ENCODE measurements at regions not wholly inside any gene's neighbourhood (a gene's known extent, or its start where the extent isn't known, plus 50 kb on each side); places are given as distances from the start of the nearest gene placed in this dataset.
"Not testable (repeated sequence)": the region's sequence is repeated elsewhere in the genome, so short reads cannot be mapped to it uniquely, and the experiment has no call there.

GRCh38 chr6:50962213-50962759 is 143.6 kb downstream of the TFAP2B start:
- no peak for DNase-seq

- DNase-seq = no peak
Observed at GRCh38 chr6:50963952-50964351, 145.3 kb downstream of the TFAP2B start.

GRCh38 chr6:50965495-50965894 is 146.8 kb downstream of the TFAP2B start:
- no peak for DNase-seq

GRCh38 chr6:50966532-50966931 is 147.9 kb downstream of the TFAP2B start:
- DNase-seq = no peak

- no peak for DNase-seq
Observed at GRCh38 chr6:50966986-50967385, 148.3 kb downstream of the TFAP2B start.

GRCh38 chr6:50968246-50968645 is 149.6 kb downstream of the TFAP2B start:
- DNase-seq = not testable (repeated sequence)

- DNase-seq = no peak
Observed at GRCh38 chr6:50970908-50971307, 152.2 kb downstream of the TFAP2B start.

GRCh38 chr6:50973464-50973863 is 154.8 kb downstream of the TFAP2B start:
- DNase-seq = no peak

- DNase-seq = no peak
Observed at GRCh38 chr6:50974319-50974718, 155.6 kb downstream of the TFAP2B start.

- no peak for DNase-seq
Observed at GRCh38 chr6:50975216-50975615, 156.5 kb downstream of the TFAP2B start.

GRCh38 chr6:50976907-50977306 is 158.2 kb downstream of the TFAP2B start:
- no peak for DNase-seq

GRCh38 chr6:50977796-50978195 is 159.1 kb downstream of the TFAP2B start:
- no peak for DNase-seq

GRCh38 chr6:50978380-50979170 is 159.9 kb downstream of the TFAP2B start:
- no peak for DNase-seq

GRCh38 chr6:50979171-50979525 is 160.5 kb downstream of the TFAP2B start:
- no peak for DNase-seq

- no peak for DNase-seq
Observed at GRCh38 chr6:50984135-50984534, 165.5 kb downstream of the TFAP2B start.

- no peak for DNase-seq
Observed at GRCh38 chr6:50986319-50986718, 167.6 kb downstream of the TFAP2B start.

GRCh38 chr6:50989123-50989522 is 170.5 kb downstream of the TFAP2B start:
- DNase-seq = no peak

GRCh38 chr6:50990750-50991446 is 172.2 kb downstream of the TFAP2B start:
- DNase-seq = no peak

- DNase-seq = no peak
Observed at GRCh38 chr6:50992232-50992631, 173.6 kb downstream of the TFAP2B start.

GRCh38 chr6:50992704-50993625 is 174.3 kb downstream of the TFAP2B start:
- no peak for DNase-seq

GRCh38 chr6:50993941-50994720 is 175.5 kb downstream of the TFAP2B start:
- DNase-seq = no peak

GRCh38 chr6:50995036-50995435 is 176.4 kb downstream of the TFAP2B start:
- no peak for DNase-seq

Measured in hippocampal formation (tissue), 2 donors.